GM12878 (cell line): ENCODE measurements at regions not wholly inside any gene's neighbourhood (a gene's known extent, or its start where the extent isn't known, plus 50 kb on each side); places are given as distances from the start of the nearest gene placed in this dataset.

Source experiments
- ATAC-seq: fragments of 200-7000 bp; cut with Tn5 transposase; 3 replicates; pipeline ENCODE4 v1.9.1; 2020; ENCODE audit warnings: mild to moderate bottlenecking, moderate library complexity
- BruUV-seq: library from RNA; stranded (reverse); fragments of 400-500 nt; replicated peaks from 2 replicates; lab custom pipeline; 2021; lab: Mats Ljungman, UMichigan
- CTCF ChIA-PET: fragments of 300-600 bp; sonication (Branson Sonifier 250); formaldehyde crosslinking; extraction: SDS; loops from one replicate; lab custom pipeline; 2021; ENCODE audit warnings: inconsistent platforms; lab: Yijun Ruan, JAX
- POLR2A ChIA-PET: fragments of 350-600 bp; formaldehyde crosslinking; extraction: SDS; loops from one replicate; lab custom pipeline; 2021; ENCODE audit warnings: inconsistent platforms; lab: Charles Lee
- RAD21 ChIA-PET: fragments of 300-600 bp; sonication (Branson Sonifier 250); formaldehyde crosslinking; loops from one replicate; lab custom pipeline; 2023; ENCODE audit warnings: antibody characterized with exemption; ENCODE audit not compliant: unreplicated experiment; lab: Charles Lee
- SMC1A ChIA-PET: fragments of 300-600 bp; sonication (Branson Sonifier 250); formaldehyde crosslinking; loops from one replicate; lab custom pipeline; 2023; ENCODE audit not compliant: unreplicated experiment, uncharacterized antibody; lab: Charles Lee
- DNase-seq: peaks from one replicate; pipeline ENCODE4 v3.0.0-alpha.2; 2011; ENCODE audit warnings: low read depth, low spot score
- FAIRE-seq: peaks from 3 replicates; lab custom pipeline; 2011; peaks lifted over from hg19 to GRCh38; lab: Jason Lieb, UNC
- H2AFZ ChIP-seq: 2 replicates; pipeline ENCODE4 v1.6.0; 2011; ENCODE audit warnings: low read depth, low read length, control low read depth; ENCODE audit not compliant: control insufficient read depth
- H3K27ac ChIP-seq: 2 replicates; pipeline ENCODE4 v1.5.1; 2011; ENCODE audit warnings: control low read depth; ENCODE audit not compliant: control insufficient read depth, insufficient read depth
- H3K27me3 ChIP-seq, 2 experiments: replicated peaks in 1 of 2; 2 replicates each; pipeline versions ENCODE4 v1.6.0 to v1.6.1; 2011; ENCODE audit warnings: low read length in 1 of 2; ENCODE audit not compliant: control insufficient read depth in 2 of 2, insufficient read depth in 2 of 2
- H3K36me3 ChIP-seq, 2 experiments: 2 replicates each; pipeline ENCODE4 v1.5.1; 2011; ENCODE audit warnings: low read length in 1 of 2; ENCODE audit not compliant: control insufficient read depth in 2 of 2, insufficient read depth in 2 of 2
- H3K4me1 ChIP-seq: 2 replicates; pipeline ENCODE4 v1.6.1; 2011; ENCODE audit warnings: mild to moderate bottlenecking, low read length, moderate library complexity, mixed read lengths; ENCODE audit not compliant: control insufficient read depth, insufficient read depth
- H3K4me2 ChIP-seq: 2 replicates; pipeline ENCODE4 v1.6.0; 2011; ENCODE audit warnings: control low read depth; ENCODE audit not compliant: control insufficient read depth, insufficient read depth
- H3K4me3 ChIP-seq: fragments of 200-600 bp; sonication (generic); 2 replicates; pipeline ENCODE4 v1.5.1; 2016
- H3K79me2 ChIP-seq: 2 replicates; pipeline ENCODE4 v1.6.0; 2011; ENCODE audit warnings: low read length; ENCODE audit not compliant: control insufficient read depth, insufficient read depth
- H3K9ac ChIP-seq: 2 replicates; pipeline ENCODE4 v1.8.0; 2011; ENCODE audit warnings: low read length, control low read depth, mixed read lengths; ENCODE audit not compliant: control insufficient read depth, insufficient read depth
- H3K9me3 ChIP-seq: replicated peaks from 3 replicates; pipeline ENCODE4 v1.5.1; 2011; ENCODE audit warnings: mild to moderate bottlenecking, low read length; ENCODE audit not compliant: control insufficient read depth, insufficient read depth
- H4K20me1 ChIP-seq: 2 replicates; pipeline ENCODE4 v1.6.0; 2011; ENCODE audit not compliant: control insufficient read depth, insufficient read depth
- BRCA1 ChIP-seq: IDR thresholded peaks from 2 replicates; pipeline ENCODE4 v1.6.1; 2011; ENCODE audit warnings: low read depth, low read length, improper control_type of control experiment
- CBX5 ChIP-seq: sonication (generic); IDR thresholded peaks from 2 replicates; pipeline ENCODE4 v1.6.1; 2016; ENCODE audit warnings: low read depth, moderate library complexity, mild to moderate bottlenecking, inconsistent platforms
- DPF2 ChIP-seq: fragments of 450-650 bp; IDR thresholded peaks from 2 replicates; pipeline ENCODE4 v1.6.1; 2017; ENCODE audit warnings: mild to moderate bottlenecking
- EED ChIP-seq: sonication (generic); IDR thresholded peaks from 2 replicates; pipeline ENCODE4 v1.6.1; 2016; ENCODE audit warnings: antibody characterized with exemption, low read depth
- HDAC6 ChIP-seq: fragments of 200-600 bp; sonication (generic); IDR thresholded peaks from one replicate; pipeline ENCODE4 v1.8.0; 2017; ENCODE audit warnings: antibody characterized with exemption; ENCODE audit not compliant: unreplicated experiment
- KDM1A ChIP-seq: fragments of 200-600 bp; sonication (generic); IDR thresholded peaks from 2 replicates; pipeline ENCODE4 v1.6.1; 2016; ENCODE audit warnings: borderline replicate concordance
- LARP7 ChIP-seq: fragments of 450-650 bp; IDR thresholded peaks from 2 replicates; pipeline ENCODE4 v1.6.1; 2017; ENCODE audit warnings: mild to moderate bottlenecking
- NR2C2 ChIP-seq: IDR thresholded peaks from 2 replicates; pipeline ENCODE4 v1.6.1; 2011; ENCODE audit warnings: borderline replicate concordance, low read depth; ENCODE audit not compliant: control insufficient read depth, insufficient read length
- PML ChIP-seq: IDR thresholded peaks from 2 replicates; pipeline ENCODE4 v1.6.1; 2012; ENCODE audit warnings: low read length, inconsistent platforms
- POLR2A ChIP-seq: IDR thresholded peaks from 2 replicates; pipeline ENCODE4 v1.6.1; 2011; ENCODE audit warnings: low read depth, mild to moderate bottlenecking, low read length
- RAD51 ChIP-seq: fragments of 450-650 bp; IDR thresholded peaks from 2 replicates; pipeline ENCODE4 v1.6.1; 2016; ENCODE audit warnings: moderate library complexity, mild to moderate bottlenecking, inconsistent platforms
- TBL1XR1 ChIP-seq: IDR thresholded peaks from 2 replicates; pipeline ENCODE4 v1.6.1; 2012; ENCODE audit warnings: low read depth, low read length, improper control_type of control experiment
- WRNIP1 ChIP-seq: IDR thresholded peaks from 2 replicates; pipeline ENCODE4 v1.6.1; 2011; ENCODE audit warnings: low read depth, low read length, improper control_type of control experiment, borderline replicate concordance
- WGBS: methylation state at CpG from one replicate; pipeline ENCODE4 v1.1.6; 2016; ENCODE audit warnings: low lambda C conversion rate; ENCODE audit not compliant: insufficient replicate concordance, insufficient coverage; ENCODE audit errors: missing lambda C conversion rate; 5-methylcytosine and 5-hydroxymethylcytosine counted together
- in situ Hi-C: fragments of 300-500 bp; cut with MboI; formaldehyde crosslinking; loops from 9 replicates; pipeline ENCODE4 v1.14.3; 2018; ENCODE audit warnings: mixed read lengths
- intact Hi-C: fragments of 100-400 bp; cut with micrococcal nuclease; formaldehyde crosslinking; loops from one replicate; pipeline ENCODE4 v1.14.2; 2022; ENCODE audit not compliant: unreplicated experiment

DNA sequence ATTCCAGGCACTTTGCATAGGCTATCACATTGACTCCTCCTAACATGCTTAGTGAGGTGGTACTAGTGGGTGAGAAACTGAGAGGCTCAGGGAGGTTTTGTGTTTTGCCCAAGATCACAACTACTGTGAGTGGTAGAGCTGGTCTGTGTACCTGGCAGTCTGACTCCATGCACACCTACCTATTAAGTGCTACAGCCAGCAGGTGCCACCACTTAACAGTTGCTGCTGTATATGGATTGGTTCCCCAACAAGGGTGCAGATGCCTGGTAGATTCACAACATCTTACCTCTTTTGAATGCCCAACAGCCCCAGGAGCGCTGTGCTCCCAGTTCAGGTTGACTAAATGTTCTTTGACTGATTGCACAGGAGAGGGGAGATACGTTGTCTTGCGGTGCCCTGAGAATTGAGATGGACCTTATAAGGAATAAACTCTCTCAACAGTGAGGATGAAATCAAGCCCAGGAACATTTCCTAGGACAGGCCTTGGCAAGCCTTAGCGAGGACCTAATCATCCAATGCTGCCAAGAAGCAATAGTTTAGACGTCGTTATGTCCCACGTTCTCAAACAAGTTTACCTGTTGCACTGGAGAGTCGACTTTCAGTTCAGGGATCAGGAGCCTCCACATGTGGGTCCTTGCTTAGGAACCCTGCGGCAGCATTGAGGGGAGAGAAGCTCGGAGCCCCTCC, 78.9 kb upstream of the F3 start:
- ChIA-PET CTCF (no interaction called here), POLR2A (no interaction called here), RAD21 (no interaction called here), SMC1A (no interaction called here)
- Histone ChIP-seq H3K27me3 (no peaks in the 10 kb centered on the region; a peak in 1 of 4 replicates), H3K4me1 (no peaks in the 10 kb centered on the region), H4K20me1 (no peaks in the 10 kb centered on the region), H3K4me3 (no peak overlapping the region), H2AFZ (no peak overlapping the region), H3K9me3 (no peaks in the 10 kb centered on the region; the same call in 2 of the 3 replicates), H3K27ac (no peak overlapping the region), H3K4me2 (no peak overlapping the region), H3K36me3 (no peaks in the 10 kb centered on the region), H3K79me2 (no peaks in the 10 kb centered on the region), H3K9ac (no peak overlapping the region)
- TF ChIP-seq DPF2: no peak
- no peak for TF ChIP-seq HDAC6
- TF ChIP-seq POLR2A: no peak
- ATAC-seq (no peak), FAIRE-seq (no peak), DNase-seq (no peak)
- in situ Hi-C loops (no loop called here), intact Hi-C loops (no loop called here)
- WGBS: 54% methylated on average over 10 of the region's 10 CpGs
- BruUV-seq: no TSS peak

DNA sequence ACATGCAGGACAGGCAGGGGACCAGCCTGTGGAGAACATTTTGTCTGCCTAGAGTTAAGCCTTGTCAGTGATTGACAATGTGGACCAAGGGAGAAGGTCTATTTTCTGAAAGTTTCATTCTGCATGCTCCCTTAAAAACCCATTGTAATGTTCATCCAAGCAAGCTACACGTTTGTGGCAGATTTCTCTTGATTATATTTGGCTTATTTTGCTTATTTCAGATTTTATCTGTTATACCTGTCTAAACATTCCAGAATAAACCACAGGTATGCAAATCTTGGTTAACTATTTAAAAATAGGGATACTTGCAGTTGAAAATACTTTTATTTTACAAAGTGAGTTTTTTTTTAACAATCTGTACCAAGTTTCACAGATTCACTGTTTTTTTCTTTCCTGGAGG, 78.2 kb upstream of the F3 start:
- H3K9me3 ChIP-seq: no peaks in the 10 kb centered on the region; the same call in 2 of the 3 replicates
- SMC1A ChIA-PET: no interaction called here
- no TSS peak for BruUV-seq
- TF ChIP-seq TBL1XR1: no peak
- TF ChIP-seq CBX5: no peak
- no peak for TF ChIP-seq EED
- TF ChIP-seq NR2C2: no peak
- TF ChIP-seq PML: no peak
- no peak for TF ChIP-seq RAD51
- TF ChIP-seq LARP7: no peak
- TF ChIP-seq WRNIP1: no peak
- no peak for TF ChIP-seq BRCA1
- TF ChIP-seq KDM1A: no peak
- TF ChIP-seq, all 136 proteins: peak for 0
- intact Hi-C loops (no loop called here), in situ Hi-C loops (no loop called here)
- WGBS: 5% methylated on average over 1 of the region's 1 CpG
- Histone ChIP-seq H3K4me2 (no peak overlapping the region), H3K4me3 (no peak overlapping the region), H3K27me3 (no peaks in the 10 kb centered on the region; a peak in 1 of 4 replicates), H2AFZ (no peak overlapping the region), H3K36me3 (no peaks in the 10 kb centered on the region), H3K4me1 (no peaks in the 10 kb centered on the region), H4K20me1 (no peaks in the 10 kb centered on the region), H3K9ac (no peak overlapping the region), H3K79me2 (no peaks in the 10 kb centered on the region), H3K27ac (no peak overlapping the region)
- DNase-seq (no peak), ATAC-seq (no peak), FAIRE-seq (no peak)
- POLR2A ChIA-PET: no interaction called here
- RAD21 ChIA-PET: no interaction called here
- CTCF ChIA-PET: no interaction called here
